ENCODE measurements at regions not wholly inside any gene's neighbourhood (a gene's known extent, or its start where the extent isn't known, plus 50 kb on each side); places are given as distances from the start of the nearest gene placed in this dataset.
A peak's percentile ranks its signal among the peaks of the same experiment; 100 is the strongest.

- H3K4me1 ChIP-seq = no peaks in the 10 kb centered on the region
- intact Hi-C loops (cut with DNase I; ENCODE audit: low total_unique reads) = no loop called here
- no peaks in the 10 kb centered on the region for H3K27me3 ChIP-seq
- WGBS, 5 donors = 78 to 88% (median 84%) methylated on average over 3 of the region's 3 CpGs
- TF ChIP-seq, protein P1, sequence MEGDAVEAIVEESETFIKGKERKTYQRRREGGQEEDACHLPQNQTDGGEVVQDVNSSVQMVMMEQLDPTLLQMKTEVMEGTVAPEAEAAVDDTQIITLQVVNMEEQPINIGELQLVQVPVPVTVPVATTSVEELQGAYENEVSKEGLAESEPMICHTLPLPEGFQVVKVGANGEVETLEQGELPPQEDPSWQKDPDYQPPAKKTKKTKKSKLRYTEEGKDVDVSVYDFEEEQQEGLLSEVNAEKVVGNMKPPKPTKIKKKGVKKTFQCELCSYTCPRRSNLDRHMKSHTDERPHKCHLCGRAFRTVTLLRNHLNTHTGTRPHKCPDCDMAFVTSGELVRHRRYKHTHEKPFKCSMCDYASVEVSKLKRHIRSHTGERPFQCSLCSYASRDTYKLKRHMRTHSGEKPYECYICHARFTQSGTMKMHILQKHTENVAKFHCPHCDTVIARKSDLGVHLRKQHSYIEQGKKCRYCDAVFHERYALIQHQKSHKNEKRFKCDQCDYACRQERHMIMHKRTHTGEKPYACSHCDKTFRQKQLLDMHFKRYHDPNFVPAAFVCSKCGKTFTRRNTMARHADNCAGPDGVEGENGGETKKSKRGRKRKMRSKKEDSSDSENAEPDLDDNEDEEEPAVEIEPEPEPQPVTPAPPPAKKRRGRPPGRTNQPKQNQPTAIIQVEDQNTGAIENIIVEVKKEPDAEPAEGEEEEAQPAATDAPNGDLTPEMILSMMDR (IDR thresholded peaks at IDR 0.05) = no peak
- TF ChIP-seq POLR2AphosphoS5 (IDR thresholded peaks at IDR 0.05) (no peak), POLR2A (IDR thresholded peaks at IDR 0.05) (no peak), EP300 (IDR thresholded peaks at IDR 0.05) (no peak)
- H3K27ac ChIP-seq = no peak overlapping the region
- DNase-seq = no peak
- H3K36me3 ChIP-seq = no peaks in the 10 kb centered on the region
- no peak overlapping the region for H3K4me3 ChIP-seq
- H3K9me3 ChIP-seq = no peaks in the 10 kb centered on the region
Observed at GRCh38 chr6:23269436-23269835, 700.1 kb downstream of the HDGFL1 start.

DNA sequence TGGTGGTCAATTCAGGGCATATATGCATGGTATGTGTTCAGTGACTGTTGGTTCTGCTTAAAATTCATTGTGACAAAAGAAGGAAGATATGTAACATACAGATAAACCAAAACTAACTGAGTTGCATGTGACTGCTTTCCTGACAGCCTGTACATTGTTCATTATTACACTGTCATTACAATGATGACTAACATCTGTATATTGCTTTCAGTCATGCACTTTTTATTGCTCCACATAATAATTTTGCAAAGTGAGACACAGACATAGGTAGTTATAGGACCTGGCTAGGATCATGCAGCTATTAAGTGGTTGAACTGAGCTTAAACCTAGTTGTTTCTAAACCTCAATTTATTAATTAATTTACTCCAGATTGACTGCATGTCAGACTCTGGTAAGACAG, 703.2 kb downstream of the HDGFL1 start:
- H3K27ac ChIP-seq = no peak overlapping the region
- no peaks in the 10 kb centered on the region for H3K36me3 ChIP-seq
- no peak overlapping the region for H3K4me3 ChIP-seq
- DNase-seq = no peak
- H3K4me1 ChIP-seq = no peaks in the 10 kb centered on the region
- intact Hi-C loops (cut with DNase I; ENCODE audit: low total_unique reads) = no loop called here
- H3K27me3 ChIP-seq = no peaks in the 10 kb centered on the region
- TF ChIP-seq EP300 (IDR thresholded peaks at IDR 0.05) (no peak), POLR2AphosphoS5 (IDR thresholded peaks at IDR 0.05) (no peak), POLR2A (IDR thresholded peaks at IDR 0.05) (no peak)
- TF ChIP-seq, protein P1 (IDR thresholded peaks at IDR 0.05) = no peak
- H3K9me3 ChIP-seq = no peaks in the 10 kb centered on the region

GRCh38 chr6:23277521-23278179, 708.3 kb downstream of the HDGFL1 start:
- WGBS, 5 donors = 62 to 76% (median 66%) methylated on average over 4 of the region's 4 CpGs
- H3K4me1 ChIP-seq = no peaks in the 10 kb centered on the region
- no peaks in the 10 kb centered on the region for H3K27me3 ChIP-seq
- no peak overlapping the region for H3K4me3 ChIP-seq
- TF ChIP-seq, protein P1 (IDR thresholded peaks at IDR 0.05) = no peak
- no peak for TF ChIP-seq EP300 (IDR thresholded peaks at IDR 0.05)
- TF ChIP-seq POLR2AphosphoS5 (IDR thresholded peaks at IDR 0.05) = no peak
- no peak for TF ChIP-seq POLR2A (IDR thresholded peaks at IDR 0.05)
- no peaks in the 10 kb centered on the region for H3K36me3 ChIP-seq
- intact Hi-C loops (cut with DNase I; ENCODE audit: low total_unique reads) = no loop called here
- H3K9me3 ChIP-seq = no peaks in the 10 kb centered on the region
- H3K27ac ChIP-seq = no peak overlapping the region
- DNase-seq = peak in 1 of 2 donors; percentile 9

DNA sequence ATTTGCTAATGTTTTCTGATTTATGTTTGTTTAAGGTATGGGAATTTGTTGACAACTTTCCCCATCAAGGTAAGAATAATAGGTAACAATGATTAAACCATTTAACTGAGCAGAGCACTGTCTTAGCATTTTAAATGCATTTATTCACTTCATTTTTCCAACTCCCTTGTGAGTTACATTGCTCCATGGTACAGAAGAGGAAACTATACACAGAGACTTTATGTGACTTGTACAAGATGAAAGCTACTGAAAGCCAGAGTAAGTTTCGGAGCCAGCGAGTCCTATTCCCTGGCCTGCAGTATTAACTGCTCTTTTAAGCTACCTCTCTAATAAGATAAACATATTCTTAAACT, 708.8 kb downstream of the HDGFL1 start:
- TF ChIP-seq, protein P1 (IDR thresholded peaks at IDR 0.05) = no peak
- TF ChIP-seq POLR2A (IDR thresholded peaks at IDR 0.05) (no peak), POLR2AphosphoS5 (IDR thresholded peaks at IDR 0.05) (no peak), EP300 (IDR thresholded peaks at IDR 0.05) (no peak)
- WGBS, 5 donors = 83 to 97% (median 94%) methylated on average over 2 of the region's 2 CpGs
- Histone ChIP-seq H3K9me3 (no peaks in the 10 kb centered on the region), H3K4me3 (no peak overlapping the region), H3K27ac (no peak overlapping the region), H3K36me3 (no peaks in the 10 kb centered on the region), H3K4me1 (no peaks in the 10 kb centered on the region), H3K27me3 (no peaks in the 10 kb centered on the region)
- no peak for DNase-seq
- intact Hi-C loops (cut with DNase I; ENCODE audit: low total_unique reads) = no loop called here

Data from stomach (tissue), 8 donors.